ENCODE measurements at regions not wholly inside any gene's neighbourhood (a gene's known extent, or its start where the extent isn't known, plus 50 kb on each side); places are given as distances from the start of the nearest gene placed in this dataset.

DNA sequence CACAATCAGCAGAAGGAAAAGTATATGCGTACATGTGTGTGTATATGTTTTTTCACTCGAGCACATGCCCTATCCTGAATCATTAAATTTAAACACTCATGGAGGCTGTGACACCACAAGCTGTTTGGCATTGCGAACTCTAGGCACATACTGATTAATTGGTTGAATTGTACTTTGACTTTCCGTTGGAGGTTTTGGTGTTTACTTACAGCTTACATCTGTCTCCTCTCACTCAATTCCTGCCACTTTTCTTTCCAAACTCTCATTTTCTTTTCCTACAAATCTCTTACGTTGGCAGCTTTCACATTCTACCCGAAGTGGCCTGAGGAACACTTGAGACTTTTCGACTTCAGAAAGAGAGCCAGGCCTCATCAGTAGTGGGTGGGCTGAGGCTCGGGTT is 434.1 kb upstream of the SEMA6D start:
- Mint-ChIP-seq H3K4me3 (no peak overlapping the region), H3K4me1 (no peaks in the 10 kb centered on the region), H3K27me3 (ENCODE audit: low read depth, poor library complexity) (peaks cover 5% of the 10 kb centered on the region), H3K27ac (no peak overlapping the region), H3K36me3 (ENCODE audit: low read depth) (no peaks in the 10 kb centered on the region), H3K9me3 (no peaks in the 10 kb centered on the region)
- no peak for DNase-seq
- TF ChIP-seq, protein P1, sequence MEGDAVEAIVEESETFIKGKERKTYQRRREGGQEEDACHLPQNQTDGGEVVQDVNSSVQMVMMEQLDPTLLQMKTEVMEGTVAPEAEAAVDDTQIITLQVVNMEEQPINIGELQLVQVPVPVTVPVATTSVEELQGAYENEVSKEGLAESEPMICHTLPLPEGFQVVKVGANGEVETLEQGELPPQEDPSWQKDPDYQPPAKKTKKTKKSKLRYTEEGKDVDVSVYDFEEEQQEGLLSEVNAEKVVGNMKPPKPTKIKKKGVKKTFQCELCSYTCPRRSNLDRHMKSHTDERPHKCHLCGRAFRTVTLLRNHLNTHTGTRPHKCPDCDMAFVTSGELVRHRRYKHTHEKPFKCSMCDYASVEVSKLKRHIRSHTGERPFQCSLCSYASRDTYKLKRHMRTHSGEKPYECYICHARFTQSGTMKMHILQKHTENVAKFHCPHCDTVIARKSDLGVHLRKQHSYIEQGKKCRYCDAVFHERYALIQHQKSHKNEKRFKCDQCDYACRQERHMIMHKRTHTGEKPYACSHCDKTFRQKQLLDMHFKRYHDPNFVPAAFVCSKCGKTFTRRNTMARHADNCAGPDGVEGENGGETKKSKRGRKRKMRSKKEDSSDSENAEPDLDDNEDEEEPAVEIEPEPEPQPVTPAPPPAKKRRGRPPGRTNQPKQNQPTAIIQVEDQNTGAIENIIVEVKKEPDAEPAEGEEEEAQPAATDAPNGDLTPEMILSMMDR (IDR thresholded peaks at IDR 0.05): no peak

- Mint-ChIP-seq H3K4me1 (peaks cover 5% of the 10 kb centered on the region), H3K27me3 (ENCODE audit: low read depth, poor library complexity) (peaks cover 4% of the 10 kb centered on the region), H3K4me3 (no peak overlapping the region), H3K9me3 (no peaks in the 10 kb centered on the region), H3K27ac (no peak overlapping the region), H3K36me3 (ENCODE audit: low read depth) (no peaks in the 10 kb centered on the region)
- TF ChIP-seq, protein P1 (IDR thresholded peaks at IDR 0.05): no peak
- DNase-seq: no peak
Measured at GRCh38 chr15:47288794-47289193, 428.5 kb upstream of the SEMA6D start.

DNA sequence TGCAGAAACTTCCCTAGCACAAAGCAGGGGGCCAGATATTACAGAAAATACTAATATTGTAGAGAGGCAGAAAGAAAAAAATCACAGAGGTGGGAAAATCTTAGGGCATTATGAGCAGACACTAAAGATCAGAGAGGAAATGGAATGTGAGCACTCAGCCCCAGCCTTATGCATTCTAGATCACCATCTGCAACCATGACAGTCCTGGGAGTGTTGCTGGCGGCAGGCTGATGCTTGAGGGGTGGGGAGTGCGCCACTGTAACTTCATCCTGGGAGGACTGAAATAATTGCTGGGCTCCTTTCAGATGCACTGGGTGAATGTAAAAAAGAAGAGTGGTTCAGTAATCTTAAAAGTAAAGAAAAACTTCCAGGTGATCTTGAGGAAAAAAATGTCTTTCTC is 427.6 kb upstream of the SEMA6D start:
- TF ChIP-seq, protein P1 (IDR thresholded peaks at IDR 0.05): no peak
- no peak overlapping the region for H3K27ac Mint-ChIP-seq
- peaks cover 5% of the 10 kb centered on the region for H3K4me1 Mint-ChIP-seq
- no peaks in the 10 kb centered on the region for H3K36me3 Mint-ChIP-seq (ENCODE audit: low read depth)
- no peak for DNase-seq
- H3K9me3 Mint-ChIP-seq: no peaks in the 10 kb centered on the region
- H3K4me3 Mint-ChIP-seq: no peak overlapping the region
- peaks cover 4% of the 10 kb centered on the region for H3K27me3 Mint-ChIP-seq (ENCODE audit: low read depth, poor library complexity)

GRCh38 chr15:47291767-47292166 is 425.5 kb upstream of the SEMA6D start:
- Mint-ChIP-seq H3K27ac (no peak overlapping the region), H3K4me3 (no peak overlapping the region)

DNA sequence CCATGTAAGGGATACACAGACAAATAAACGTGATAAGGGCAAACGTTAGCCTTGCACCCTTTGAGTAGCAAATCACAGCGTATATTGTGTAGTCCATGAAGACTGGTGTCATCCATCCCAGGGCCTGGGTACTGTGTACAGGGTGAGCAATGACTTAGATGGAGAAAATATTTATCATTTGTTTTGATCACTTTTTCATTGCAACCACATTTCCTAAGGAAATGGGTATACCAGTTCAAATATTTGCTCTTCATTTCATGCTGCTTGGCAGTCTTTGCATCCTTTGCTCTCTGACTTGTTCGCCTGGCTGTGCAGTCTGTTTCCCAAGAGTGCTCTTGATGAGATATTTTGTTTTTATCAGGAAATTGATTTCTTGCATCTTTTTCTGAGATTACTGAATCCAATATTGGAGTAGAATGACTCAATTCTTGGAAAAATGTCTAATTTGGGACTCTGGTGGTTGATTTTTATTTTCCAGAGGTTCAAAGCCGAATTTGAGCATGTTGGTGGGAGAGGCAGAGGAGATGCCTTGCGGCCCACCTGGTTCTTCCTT is 424.6 kb upstream of the SEMA6D start:
- no peak overlapping the region for H3K4me3 Mint-ChIP-seq
- TF ChIP-seq, protein P1 (IDR thresholded peaks at IDR 0.05): no peak
- no peaks in the 10 kb centered on the region for H3K36me3 Mint-ChIP-seq (ENCODE audit: low read depth)
- peaks cover 5% of the 10 kb centered on the region for H3K27me3 Mint-ChIP-seq (ENCODE audit: low read depth, poor library complexity)
- peaks cover 5% of the 10 kb centered on the region for H3K4me1 Mint-ChIP-seq
- H3K9me3 Mint-ChIP-seq: no peaks in the 10 kb centered on the region
- no peak overlapping the region for H3K27ac Mint-ChIP-seq
- DNase-seq: no peak

More at GRCh38 chr15:47291767-47292166, 425.5 kb upstream of the SEMA6D start:
- no peak for DNase-seq
- H3K4me1 Mint-ChIP-seq: peaks cover 5% of the 10 kb centered on the region
- peaks cover 5% of the 10 kb centered on the region for H3K27me3 Mint-ChIP-seq (ENCODE audit: low read depth, poor library complexity)
- no peaks in the 10 kb centered on the region for H3K9me3 Mint-ChIP-seq
- no peaks in the 10 kb centered on the region for H3K36me3 Mint-ChIP-seq (ENCODE audit: low read depth)
- TF ChIP-seq, protein P1 (IDR thresholded peaks at IDR 0.05): no peak

DNA sequence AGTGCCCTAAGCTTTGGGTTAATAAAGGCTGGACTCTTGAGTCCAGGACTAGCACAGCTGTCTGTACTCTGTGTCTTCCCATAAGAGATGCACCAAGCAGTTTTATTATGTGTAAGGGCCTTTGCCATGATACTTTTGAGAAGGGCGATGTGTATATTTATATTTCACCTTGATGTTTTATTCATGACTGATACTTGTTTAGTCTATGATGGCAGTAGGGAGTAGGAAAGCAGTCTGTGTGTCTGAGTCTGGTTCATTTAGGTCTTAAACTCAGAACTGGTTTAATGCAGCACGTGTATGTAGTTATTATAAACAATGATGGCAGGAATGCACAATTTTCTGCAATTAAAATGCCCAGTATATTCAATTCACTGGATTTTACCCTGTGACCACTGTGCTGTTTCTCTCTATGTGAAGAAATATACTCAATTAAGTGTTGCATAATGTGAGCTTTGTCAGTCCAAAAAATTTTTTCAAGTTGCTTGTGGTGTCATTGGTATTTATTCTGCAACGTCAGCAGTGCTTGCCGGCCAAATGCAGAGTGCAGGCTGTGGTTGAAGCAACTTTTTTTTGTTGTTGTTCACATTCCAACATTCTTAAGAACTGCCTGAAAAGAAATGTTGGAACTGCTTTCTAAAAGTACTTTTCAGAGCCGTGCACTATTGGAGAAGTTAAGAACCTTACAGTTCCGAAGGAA is 423.7 kb upstream of the SEMA6D start:
- peaks cover 5% of the 10 kb centered on the region for H3K27me3 Mint-ChIP-seq (ENCODE audit: low read depth, poor library complexity)
- no peak overlapping the region for H3K4me3 Mint-ChIP-seq
- no peaks in the 10 kb centered on the region for H3K9me3 Mint-ChIP-seq
- peaks cover 5% of the 10 kb centered on the region for H3K4me1 Mint-ChIP-seq
- H3K36me3 Mint-ChIP-seq (ENCODE audit: low read depth): no peaks in the 10 kb centered on the region
- no peak overlapping the region for H3K27ac Mint-ChIP-seq
- TF ChIP-seq, protein P1 (IDR thresholded peaks at IDR 0.05): no peak
- DNase-seq: no peak

Measured in nephron progenitor cell (in vitro differentiated cells).